ENCODE measurements at regions not wholly inside any gene's neighbourhood (a gene's known extent, or its start where the extent isn't known, plus 50 kb on each side); places are given as distances from the start of the nearest gene placed in this dataset.

DNA sequence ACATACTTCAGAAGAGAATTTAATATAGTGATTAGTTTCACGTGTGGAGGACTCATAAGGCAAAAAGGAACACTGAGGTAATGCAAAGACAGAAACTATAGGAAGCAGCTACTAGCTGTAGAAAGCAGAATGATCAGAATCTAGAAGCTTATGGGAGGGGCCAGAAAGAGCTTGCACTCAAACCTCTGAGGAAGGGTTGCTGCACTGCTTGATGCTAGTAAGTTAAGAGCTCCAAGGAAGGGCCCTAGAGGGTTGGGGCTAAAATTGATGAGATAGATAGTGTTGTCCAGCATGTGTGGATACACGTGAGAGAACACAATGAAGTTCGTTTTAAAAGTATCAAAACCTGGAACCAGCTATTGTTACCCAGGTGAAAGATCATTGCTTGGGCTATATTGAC is 311.1 kb downstream of the SLC6A15 start:
- DNase-seq (ENCODE audit: low read depth), result no peak

DNA sequence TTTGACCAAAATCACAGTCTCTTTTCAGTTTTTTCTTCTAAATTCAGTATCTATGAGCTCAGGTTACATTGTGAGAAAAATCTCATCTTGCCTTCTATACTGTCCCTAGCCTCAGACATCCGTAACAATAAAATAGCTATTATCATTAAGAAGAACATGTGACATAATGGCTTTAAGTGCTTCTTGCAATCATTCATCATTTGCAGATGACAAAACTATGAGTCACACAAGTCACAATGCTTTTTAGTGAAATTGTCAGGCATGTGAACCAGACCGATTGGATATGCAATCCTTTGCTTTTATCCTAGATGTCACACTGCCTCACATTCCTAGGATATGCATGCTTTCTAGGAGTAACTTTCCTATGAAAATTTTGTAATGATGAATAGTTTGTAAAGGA is 313.1 kb downstream of the SLC6A15 start:
- DNase-seq (ENCODE audit: low read depth), result no peak

DNA sequence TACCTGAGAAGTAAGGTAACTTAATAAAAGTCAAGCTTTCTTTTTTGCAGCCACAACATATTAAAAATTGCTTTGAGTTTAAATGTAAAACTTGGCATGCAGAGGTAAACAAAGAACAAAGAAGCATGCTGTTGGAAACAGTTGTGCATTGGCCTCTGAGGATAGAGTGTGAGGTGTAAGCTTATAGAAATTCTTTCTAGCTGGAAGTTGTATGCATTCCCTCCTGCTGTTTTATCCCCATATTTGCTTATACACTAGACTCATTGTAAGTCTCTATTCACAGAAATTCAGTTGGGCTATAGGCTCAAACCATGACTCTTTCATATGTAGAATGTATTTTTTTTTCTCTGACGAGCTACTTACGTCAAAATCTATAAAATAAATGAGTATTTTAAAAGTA is 316.3 kb downstream of the SLC6A15 start:
- no peak for DNase-seq (ENCODE audit: low read depth)

DNA sequence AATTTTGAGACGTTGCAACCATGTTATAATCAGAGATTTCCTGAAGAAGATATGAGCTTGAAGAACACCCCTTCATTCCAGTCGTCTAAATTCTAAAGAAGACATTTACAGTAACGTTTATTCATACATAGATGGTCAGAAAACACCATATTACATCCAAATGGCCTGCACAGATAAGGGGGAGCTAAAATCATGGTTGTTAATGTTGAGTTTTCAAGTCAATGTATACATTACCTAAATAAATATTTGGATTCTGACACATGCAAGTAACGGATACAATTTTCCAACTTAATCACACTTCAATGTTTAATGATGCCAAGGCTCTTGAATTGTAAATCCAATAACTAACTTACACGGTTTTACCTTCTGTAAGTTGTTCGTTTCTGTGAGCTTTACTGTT is 318.4 kb downstream of the SLC6A15 start:
- no peak for DNase-seq (ENCODE audit: low read depth)

DNA sequence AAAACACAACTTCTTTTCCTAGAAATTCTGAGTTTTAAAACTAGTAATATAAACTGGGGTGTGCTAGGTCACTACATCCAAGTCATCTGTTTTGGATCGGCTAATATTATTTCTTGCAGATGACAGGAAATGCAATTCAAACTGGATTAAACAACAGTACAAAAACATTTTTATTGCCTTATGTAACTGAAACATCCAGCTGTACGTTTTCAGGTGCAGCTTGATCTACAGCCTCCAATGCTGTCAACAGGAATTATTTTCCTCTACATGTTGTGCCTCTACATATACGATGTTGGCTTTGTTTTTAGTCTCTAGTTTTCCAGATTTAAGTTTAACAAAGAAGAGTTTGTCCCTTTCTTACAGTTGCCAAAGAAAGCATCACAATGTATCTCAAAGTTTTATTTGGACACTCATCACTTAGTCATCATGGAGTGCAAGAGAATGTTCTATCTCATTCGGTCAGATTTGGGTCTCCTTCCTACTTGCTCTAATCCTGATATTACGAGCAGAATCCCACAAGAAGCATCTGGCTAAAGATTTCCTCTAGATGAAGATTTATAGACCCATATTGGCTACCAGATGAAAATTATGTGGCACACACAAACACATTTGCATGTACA is 326.7 kb downstream of the SLC6A15 start:
- no peak for DNase-seq (ENCODE audit: low read depth)

DNA sequence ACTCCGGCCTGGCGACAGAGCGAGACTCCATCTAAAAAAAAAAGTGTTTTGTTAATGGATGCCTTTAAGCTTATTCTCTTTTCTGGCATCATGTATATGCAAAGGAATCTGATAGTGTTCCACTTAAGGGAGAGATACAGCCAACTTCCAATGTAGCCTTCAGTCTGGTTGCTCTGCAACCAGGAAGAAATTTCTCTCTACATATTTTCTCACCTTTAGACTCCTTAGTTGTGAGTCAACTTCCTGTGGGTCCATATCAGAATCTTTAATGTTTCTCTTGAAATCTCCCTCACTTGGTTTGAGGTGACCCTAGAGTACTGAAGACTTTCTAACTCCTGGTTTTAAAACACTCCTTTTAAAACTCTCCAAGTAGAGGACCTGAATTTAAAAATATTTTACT is 340.4 kb downstream of the SLC6A15 start:
- no peak for DNase-seq (ENCODE audit: low read depth)

DNA sequence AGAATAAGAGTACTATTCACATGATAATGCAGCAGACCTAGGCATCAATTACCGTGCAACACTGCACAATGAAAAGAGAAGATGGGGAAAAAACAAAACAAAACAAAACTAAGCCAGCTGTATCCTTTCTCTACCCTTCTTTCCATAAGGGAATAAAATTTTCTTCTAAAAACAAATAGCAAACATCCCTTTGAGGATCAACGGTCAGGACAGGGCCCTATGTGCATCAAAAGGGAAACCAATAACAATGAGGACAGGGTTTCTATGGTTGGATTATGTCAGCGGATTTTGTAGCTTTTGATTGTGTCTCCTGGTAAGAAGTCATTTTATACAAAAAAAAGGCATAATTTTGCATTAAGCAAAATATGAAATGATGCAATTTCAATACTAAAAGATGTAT is 350.3 kb downstream of the SLC6A15 start:
- no peak for DNase-seq (ENCODE audit: low read depth)

DNA sequence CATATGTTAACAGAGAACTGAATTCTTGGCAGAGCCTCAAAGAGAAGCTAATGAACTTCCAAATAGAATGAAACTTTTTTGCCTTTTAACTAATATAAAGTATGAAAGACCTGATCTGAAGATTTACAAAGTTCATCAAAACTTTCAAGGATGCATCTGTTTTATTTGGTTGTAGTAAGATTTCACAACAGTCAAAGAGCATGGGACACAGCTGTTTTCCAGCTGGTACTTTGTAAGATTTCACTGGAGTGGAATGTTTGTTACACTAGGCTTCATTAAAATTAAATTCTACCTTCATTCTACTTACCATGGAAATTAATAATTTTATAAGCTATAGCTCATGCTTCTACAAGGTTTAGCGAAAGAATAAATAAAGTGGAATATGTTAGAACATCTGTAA is 351.2 kb downstream of the SLC6A15 start:
- DNase-seq (ENCODE audit: low read depth), result no peak

DNA sequence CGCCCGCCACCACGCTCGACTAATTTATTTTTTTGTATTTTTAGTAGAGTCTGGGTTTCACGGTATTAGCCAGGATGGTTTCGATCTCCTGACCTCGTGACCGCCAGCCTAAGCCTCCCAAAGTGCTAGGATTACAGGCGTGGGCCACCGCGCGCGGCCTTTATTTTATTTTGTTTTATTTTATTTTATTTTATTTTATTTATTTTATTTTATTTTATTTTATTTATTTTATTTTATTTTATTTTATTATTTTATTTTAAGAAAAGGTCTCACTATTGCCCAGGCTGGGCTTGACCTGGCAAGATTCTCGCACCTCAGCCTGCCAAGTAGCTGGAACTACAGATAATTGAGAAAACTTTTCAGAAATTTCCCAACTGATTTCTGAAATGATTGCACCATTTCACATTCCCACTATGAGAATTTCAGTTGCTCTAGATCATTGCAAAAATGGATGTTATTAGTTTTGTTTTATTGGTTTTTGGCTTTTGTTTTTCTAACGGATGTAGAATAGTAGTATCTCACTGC is 358.3 kb downstream of the SLC6A15 start:
- DNase-seq (ENCODE audit: low read depth), result no peak

DNA sequence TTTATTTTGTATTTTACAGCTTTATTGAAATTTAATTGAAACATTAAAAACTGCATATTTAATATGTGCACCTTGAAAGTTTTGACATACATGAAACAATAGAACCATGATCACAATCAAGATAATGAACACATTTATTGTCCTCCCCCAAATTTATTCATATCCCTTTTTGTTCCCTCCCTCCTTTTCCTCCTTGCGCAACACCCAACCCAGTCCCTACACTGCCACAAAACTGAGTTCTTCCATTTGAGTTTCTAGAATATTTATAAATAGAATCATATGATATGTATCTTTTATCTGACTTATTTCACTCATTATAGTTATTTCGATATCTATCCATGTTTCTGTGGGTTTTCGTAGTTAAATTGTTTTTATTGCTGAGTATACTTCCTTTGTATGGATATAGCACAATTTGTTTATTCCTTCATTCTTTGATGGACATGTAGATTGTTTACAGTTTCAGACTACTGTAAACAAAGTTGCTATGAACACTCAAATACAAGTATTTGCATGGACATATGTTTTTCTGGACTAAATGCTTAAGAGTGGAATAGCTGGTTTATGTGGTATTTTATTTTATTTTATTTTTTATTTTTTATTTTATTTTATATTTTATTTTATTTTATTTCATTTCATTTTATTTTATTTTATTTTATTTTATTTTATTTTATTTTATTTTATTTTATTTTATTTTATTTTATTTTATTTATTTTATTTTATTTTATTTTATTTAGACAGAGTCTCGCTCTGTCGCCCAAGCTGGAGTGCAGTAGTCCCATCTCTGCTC is 359.1 kb downstream of the SLC6A15 start:
- DNase-seq (ENCODE audit: low read depth), result no peak

DNA sequence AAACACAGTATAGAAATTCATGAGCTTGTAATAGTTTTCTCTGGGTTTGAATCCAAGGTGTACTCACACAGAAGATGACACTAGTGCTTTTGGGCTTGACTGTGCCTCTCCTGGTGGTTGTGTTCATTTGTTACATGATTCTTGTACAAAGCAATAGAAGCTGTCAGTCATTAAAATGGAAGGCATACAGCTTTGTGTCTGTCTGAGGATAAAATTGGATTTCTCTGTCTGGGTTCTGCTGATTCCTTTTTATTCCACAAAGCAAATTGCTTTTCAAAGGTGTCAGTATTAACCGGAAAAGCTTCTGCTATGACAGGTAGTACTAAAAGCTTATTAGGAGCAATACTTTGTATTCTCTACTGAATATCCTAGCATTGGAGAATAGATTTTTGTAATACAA is 361.2 kb downstream of the SLC6A15 start:
- no peak for DNase-seq (ENCODE audit: low read depth)

DNA sequence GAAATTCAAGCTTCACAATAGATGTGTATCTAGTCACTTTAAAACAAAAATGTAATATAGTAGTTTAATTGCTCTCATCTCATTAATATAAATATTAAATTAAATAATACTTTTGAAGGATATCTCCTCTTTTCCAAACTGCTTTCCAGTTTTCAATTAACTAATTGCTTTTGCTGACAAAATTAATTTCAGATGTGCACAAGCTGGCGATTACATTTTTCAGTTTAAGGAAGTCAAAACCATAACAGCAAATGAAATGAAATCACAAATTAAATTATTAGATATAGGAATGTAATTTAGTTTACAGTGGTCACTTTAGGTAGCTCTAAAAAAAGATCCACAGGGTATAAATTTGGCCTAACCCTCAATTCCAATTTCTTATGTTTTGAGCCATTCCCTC is 362.1 kb downstream of the SLC6A15 start:
- DNase-seq (ENCODE audit: low read depth), result no peak

DNA sequence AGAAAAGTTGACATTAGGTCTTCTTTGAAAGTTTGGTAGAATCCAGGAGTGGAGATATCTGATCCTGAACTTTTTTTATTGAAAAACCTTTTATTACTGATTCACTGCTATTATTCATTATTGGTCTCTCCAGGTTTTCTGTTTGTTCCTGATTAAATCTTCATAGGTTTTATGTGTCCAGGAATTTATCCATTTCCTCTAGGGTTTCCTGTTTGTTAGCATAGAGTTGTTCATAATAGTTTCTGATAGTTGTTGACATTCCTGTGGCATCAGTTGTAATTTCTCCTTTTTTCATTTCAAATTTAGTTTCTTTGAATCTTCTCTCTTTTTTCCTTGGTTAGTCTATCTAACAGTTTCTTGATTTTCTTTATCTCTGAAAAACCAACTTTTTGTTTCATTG is 370.3 kb downstream of the SLC6A15 start:
- DNase-seq (ENCODE audit: low read depth), result no peak

DNA sequence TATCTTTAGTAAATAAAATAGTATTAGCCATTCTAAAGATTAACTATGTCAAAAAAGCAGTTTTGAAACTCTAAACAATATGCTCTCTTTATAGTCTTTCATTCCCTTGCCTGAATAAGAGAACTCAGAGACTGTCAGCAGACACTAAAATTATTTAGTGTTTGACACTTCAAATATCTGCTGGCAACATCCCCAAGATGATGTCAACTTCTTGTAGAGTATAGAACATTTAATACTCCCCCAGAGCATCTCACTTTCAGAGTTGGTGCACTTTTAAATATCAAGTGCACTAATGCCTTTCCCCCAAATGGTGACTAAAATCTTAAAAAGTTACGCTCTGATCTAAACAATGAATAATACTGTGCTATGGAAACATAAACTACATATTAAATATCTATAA is 374.9 kb downstream of the SLC6A15 start:
- no peak for DNase-seq (ENCODE audit: low read depth)

DNA sequence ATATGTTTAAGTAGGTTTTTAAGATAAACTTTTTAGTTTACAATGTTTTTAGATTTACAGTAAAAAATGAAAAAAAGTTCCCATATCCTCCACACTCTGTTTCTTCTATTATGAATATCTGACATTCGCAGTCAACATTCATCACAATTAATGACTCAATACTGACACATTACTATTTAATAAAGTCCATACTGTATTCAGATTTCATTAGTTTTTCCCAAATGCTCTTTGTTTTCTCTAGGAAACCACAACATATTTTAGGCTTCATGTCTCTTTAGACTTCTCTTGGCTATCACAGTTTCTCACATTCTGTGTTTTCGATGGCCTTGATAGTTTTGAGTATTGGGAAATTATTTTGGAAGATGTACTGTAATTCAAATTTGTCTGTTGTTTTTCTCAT is 399.8 kb downstream of the SLC6A15 start:
- no peak for DNase-seq (ENCODE audit: low read depth)

DNA sequence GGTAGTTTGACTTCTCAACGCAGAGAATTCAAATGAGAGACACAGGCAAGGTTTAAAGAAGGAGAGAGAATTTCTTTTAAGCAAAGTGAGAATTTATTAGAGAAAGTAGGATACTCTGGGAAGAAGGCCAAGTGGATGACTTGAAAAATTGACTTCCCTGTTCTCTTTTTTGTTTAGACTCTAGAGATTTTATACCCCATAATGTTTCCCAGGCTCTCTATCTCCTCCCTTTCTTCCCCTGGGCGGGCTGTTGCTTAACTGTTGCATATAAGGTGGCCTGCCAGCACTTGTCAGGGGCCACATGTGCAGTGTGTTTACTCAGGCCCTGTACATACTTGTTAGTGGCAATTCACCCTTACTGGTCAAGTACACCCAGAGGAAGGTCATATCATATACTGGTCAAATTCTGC is 403.7 kb downstream of the SLC6A15 start:
- DNase-seq (ENCODE audit: low read depth), result no peak

DNA sequence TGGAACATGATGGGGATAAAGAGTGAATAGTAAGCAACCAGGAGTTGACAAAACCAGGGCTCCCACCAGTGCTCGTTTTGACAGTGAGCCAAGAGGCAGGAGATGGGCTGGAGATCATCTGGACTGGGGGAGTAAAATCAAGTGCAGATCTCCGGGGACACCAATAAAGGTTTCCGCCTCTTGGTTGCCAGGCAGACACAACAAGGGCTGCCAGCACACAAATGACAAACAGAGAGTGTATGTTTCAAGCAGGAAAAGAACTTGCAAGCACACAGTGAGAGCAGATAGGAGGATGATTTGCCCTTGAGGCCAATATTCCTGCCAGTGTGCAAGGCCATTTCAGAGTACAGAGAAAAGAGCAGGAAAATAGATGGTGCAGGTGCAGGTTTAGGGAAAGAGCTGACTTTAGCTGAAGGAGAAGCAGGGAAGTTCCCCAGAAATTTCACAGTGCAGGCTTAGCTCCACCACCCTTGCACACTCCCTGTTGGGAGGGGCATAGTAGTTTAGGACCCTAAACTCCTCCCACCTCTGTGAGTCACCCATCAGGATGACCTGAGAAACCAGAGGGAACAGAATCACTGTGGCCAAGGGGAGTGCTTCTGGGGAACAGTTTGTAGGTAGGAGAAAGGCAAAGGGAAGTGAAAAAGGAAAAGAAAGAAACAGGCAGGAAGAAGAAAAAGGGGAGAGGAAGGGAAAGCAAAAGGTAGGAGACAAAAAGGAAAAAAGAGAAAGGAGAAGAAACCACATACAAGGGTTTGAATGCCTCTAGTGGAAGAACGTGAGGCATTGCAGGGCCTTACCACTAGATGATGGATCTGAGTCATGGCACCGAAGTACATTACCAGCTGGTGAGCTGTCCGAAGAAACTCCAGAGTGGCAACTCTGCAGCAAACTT is 404.4 kb downstream of the SLC6A15 start:
- no peak for DNase-seq (ENCODE audit: low read depth)

DNA sequence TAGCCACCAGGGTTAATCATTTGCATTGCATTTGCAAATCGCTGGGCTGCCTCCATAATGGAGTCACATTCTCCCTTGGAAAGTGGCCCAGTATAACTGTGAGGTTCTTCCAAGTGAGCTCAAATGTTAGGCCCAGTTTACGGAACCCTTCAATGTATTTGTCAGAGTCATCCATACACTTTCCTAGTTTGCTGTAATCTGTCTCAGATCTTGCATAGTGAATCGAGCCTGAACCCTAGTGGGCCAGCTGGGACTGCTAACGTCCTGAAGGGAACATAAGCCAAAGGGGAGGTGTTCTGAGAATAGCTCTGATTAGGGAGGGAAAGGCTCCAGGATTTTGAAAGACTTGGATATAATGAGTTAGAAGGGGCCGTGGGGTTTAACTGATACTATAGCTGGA is 406.3 kb downstream of the SLC6A15 start:
- no peak for DNase-seq (ENCODE audit: low read depth)

DNA sequence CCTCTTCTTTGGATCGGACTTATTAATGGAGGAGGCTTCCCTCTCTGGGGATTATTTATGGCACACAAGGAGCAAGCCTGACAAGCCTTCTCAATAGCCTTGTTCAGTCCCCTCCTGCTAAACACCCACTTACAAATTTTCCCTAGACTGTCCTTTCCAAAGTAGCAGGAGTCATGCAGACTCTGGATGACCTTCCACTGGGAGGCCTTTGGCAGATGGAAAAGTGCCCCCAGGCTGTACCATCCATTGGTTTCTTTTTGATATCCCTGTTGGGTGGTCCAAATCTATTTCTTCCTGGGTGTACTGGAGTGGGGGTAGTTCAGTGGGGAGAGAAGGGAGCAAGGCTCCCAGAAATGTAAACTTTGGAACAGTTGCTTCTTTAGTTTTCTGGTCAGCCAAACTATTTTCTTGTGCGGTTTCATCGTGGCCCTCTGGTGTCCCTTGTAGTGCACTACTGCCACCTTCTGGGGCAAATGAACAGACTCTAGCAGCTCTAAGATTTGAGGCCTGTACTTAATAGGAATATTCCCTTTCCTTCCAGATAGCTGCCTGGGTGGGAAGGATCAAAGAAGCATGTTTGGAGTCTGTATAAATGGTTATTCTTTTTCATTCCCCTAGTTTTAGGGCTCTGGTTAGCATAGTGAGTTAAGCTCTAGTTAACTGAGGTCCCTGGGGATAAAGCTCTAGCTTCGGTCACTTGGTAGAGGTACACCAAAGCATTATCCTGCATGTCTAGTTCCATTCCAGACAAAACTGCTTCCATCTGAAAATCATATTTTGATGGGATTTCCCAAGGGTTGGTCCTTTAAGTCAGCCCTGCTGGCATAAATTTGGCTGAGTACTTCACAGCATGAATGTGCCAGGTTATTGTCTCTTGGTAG is 409.5 kb downstream of the SLC6A15 start:
- no peak for DNase-seq (ENCODE audit: low read depth)

DNA sequence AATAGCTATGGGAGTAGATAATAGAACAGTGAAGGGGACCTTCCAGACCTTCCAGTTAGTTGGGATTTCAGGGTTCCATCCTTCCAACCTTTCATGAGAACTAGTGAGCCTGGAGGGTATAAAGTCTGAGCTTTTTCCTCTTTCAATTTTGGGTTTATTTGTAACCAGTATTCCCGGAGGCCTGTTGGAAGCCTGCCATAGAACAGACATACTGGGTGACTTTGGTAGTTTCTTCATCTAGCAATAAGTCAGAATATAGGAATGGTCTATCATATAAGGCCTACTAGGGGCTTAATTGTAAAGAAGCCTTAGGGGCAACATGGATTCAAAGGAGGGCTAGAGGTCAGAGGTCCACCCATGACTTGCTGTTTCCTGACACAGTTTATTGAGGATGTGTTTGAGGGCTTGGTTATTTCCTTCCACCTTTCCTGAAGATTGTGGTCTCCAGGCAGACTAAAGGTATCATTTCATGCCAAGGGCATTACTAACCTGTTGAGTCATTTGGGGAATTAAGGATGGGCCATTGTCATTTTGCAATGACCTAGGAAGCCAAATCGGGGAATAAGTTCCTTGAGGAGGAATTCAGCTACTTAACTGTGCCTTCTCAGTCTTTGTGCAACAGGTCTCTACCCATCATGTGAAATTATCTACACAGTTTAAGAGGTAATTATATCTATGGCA is 410.3 kb downstream of the SLC6A15 start:
- no peak for DNase-seq (ENCODE audit: low read depth)

DNA sequence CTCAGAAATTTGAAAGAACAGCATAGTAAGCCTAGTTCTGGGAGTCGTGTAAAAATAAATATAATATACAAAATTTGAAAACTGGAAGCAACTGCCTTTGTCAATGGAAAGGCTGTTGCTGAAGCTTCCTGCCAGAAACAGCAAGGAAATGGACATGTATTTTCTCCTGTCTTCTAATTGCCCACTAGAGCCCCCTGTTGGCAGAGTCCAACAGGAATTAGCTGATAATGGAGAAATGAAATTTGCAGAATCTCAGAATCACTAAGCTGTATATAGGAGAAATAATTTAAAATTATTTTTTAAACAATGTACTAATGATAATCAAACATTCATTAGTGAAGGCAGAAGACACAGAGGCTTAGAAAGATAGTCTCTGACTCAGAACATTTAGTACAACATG is 414.8 kb downstream of the SLC6A15 start:
- no peak for DNase-seq (ENCODE audit: low read depth)

Data from activated T-cell treated with anti-CD3 and anti-CD28 coated beads for 48 hours (primary cell).